ENCODE measurements at regions not wholly inside any gene's neighbourhood (a gene's known extent, or its start where the extent isn't known, plus 50 kb on each side); places are given as distances from the start of the nearest gene placed in this dataset.

DNA sequence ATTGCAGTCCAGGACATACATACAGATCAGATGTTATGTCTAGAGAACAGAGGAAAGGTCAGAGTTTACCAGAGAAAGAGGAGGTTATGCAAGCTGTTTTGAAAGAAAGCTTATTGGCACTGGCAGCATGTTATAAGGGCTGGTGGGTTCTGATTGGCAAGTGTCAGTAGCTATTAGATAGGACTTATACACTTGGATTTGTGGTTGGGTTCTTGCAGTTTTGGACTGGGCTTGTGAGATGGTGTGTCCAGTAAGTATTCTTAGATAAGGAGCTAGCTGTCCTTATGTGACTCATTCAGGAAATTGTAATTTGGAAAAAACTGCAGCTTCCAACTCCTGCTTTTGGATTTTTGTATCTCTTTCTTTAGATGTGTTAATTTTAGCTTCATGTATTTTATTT, 130.7 kb upstream of the NAMPT start:
- DNase-seq: no peak

- no peak for DNase-seq
Observed at GRCh38 chr7:106413446-106413845, 128.7 kb upstream of the NAMPT start.

DNA sequence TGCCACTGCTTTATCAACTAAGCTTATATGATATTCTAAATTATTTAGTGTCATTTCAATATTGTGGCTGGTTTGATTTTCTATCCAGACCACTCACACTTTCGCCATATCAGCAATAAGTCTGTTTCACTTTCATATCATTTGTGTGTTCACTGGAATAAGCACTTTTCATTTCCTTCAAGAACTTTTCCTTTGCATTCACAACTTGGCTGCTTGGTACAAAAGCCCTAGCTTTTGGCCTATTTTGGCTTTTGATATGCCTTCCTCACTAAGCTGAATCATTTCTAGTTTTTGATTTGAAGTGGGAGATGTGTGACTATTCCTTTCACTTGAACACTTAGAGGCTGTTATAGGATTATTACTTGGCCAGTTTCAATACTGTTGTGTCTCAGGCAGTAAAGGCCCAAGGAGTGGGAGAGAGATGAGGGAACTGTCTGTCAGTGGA, 120.9 kb upstream of the NAMPT start:
- no peak for DNase-seq

DNA sequence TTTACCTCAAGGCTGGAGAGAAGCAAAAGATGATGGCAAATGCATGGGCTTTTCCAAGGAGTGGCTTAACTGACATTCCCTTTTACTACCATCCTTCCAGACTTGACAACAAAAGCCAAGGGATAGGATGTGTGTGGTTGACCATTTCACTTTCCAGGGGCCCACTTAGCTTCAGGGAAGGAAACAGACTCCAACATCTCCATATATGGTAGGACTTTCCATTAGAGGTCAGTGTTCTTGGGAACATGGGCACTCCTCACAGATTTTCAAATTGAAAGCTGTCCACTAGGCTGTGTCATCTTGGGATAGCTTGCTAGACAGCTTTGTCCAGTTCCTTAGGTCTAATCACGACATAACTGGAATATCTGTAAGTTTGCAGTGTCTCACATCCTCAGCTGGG, 118.1 kb upstream of the NAMPT start:
- DNase-seq: no peak

- no peak for DNase-seq
Observed at GRCh38 chr7:106400923-106401322, 116.1 kb upstream of the NAMPT start.

GRCh38 chr7:106398786-106399185, 114.0 kb upstream of the NAMPT start:
- DNase-seq: no peak

- DNase-seq: no peak
Observed at GRCh38 chr7:106397994-106398393, 113.2 kb upstream of the NAMPT start.

DNA sequence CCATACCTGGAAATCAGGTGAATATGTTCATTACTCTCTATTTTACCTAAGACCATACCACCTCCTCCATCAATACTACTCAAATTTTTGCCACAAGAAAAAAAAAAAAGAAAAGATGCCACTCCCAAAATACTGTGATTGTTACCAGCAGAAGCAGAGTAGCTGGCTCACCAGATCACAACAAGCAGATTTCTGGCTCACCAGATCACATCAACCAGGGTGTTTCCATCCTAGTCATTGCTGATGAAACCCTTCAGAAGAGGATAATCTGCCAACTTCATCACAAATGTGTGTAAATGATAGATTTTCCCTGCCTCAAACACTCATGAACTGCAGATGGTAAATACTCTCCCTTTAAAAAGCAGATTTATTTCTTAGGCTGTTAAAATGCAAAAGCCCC, 109.7 kb upstream of the NAMPT start:
- no peak for DNase-seq

DNA sequence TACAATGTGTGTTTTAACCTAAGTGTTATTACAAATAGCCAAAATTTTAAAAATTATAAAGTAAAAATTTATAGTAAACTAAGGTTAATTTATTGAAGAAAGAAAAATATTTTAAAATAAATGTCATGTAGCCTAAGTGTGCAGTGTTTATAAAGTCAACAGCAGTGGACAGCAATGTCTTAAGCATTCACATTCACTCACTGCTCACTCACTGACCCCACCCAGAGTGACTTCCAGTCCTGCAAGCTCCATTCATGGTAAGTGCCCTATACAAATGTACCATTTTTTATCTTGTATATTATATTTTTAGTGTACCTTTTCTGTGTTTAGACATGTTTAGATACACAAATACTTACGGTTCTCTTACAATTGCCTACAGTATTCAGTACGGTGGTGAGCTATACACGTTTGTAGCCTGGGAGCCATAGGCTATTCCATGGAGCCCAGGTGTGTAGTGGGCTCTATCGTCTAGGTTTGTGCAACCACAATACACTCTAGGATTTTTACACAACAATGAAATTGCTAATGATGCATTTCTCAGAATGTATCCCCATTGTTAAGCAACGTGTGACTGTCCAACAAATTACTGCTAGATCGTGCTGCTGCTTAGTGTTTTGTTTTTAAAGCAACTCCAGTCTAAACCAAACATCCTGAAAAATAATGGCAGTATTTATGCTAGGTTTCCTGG, 108.9 kb upstream of the NAMPT start:
- DNase-seq: no peak

- DNase-seq: no peak
Observed at GRCh38 chr7:106392590-106392989, 107.8 kb upstream of the NAMPT start.

GRCh38 chr7:106392144-106392543, 107.4 kb upstream of the NAMPT start:
- no peak for DNase-seq

GRCh38 chr7:106386958-106387357, 102.2 kb upstream of the NAMPT start:
- DNase-seq: no peak

GRCh38 chr7:106384373-106384772, 99.6 kb upstream of the NAMPT start:
- DNase-seq: no peak

DNA sequence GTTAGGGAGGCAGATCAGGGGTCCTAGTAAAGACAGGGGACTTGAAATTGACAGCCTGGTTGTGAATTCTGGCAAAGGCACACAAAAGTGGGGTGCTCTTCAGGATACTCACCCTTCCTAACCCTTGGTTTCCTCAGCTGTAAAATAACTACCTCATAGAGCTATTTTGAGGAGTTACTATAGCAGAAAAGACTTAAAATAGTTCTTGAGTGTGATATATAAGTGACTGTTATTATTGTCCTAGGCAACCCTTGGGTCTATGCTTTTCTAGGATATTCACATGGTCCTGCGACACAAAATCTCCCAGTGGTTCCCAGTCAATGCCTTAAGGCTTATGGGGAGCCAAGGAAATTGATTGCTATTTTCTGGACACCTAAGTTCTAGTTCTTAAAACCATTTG, 98.1 kb upstream of the NAMPT start:
- DNase-seq: no peak

DNA sequence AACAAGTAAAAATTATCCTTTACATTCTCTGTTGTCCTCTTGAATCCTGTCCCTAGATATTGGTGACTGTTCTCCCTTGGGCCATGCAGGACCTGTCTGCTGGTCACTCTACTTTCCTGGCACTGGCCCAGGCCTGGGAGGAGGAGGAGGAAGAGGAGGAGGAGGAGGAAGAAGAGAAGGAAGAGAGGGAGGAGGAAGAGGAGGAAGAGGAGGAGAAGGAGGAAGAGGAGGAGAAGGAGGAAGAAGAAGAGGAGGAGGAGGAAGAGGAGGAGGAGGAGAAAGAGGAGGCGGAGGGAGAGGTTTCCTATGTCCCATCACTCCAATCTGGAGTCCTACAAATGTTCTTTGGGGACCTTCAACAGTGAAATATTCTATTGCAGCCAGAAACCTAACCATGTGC, 97.3 kb upstream of the NAMPT start:
- no peak for DNase-seq

DNA sequence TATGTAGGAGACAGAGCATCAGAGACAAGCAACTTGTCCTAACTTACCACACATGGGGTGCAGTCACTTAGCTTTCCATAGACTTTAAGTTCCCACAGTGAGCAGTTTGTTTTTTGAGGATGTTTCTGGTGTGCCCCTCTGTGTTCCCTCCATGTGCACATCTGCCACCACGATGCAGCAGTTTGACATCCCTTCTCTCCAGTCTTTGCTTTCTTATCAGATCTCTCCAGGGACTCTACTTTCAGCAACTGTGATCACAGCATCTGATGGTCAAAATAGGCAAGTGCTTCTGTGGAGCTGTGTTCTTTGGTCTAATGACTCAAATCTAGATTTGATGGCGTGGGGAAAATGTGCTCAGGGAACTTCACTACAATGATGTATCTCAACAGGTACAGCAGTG, 96.5 kb upstream of the NAMPT start:
- DNase-seq: no peak

GRCh38 chr7:106377847-106378361, 93.1 kb upstream of the NAMPT start:
- no peak for DNase-seq

DNA sequence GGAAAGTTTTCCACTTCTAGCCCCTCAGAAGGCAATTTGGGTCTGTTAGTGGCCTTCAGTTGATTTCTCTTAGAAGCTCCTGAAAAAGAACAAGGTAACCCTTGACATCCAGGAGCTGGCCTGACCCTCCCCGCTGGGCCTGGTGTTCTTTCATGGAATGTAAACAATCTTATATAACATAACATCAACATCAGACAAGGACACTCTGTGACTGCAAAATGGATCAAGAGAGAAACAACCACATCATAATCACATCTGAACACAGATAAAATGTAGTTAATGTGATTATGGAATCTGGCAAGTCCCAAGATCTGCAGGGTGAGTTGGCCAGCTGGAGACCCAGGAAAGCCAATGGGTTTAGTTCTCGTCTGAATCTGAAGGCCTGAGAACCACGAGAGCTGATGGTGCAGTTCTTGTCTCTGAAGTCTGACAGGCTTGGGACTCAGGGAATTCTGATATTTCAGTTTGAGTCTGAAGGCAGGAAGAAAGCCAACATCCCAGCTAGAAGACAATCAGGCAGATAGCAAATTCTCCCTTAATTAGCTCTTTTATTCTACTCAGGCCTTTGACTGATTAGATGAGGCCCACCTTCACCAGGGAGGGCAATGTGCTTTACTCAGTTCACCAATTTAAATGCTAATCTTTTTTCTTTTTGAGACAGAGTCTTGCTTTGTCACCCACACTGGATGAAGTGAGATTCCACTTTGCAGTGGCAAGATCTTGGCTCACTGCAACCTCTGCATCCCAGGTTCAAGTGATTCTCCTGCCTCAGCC, 91.4 kb upstream of the NAMPT start:
- no peak for DNase-seq

GRCh38 chr7:106375499-106375898, 90.7 kb upstream of the NAMPT start:
- no peak for DNase-seq

DNA sequence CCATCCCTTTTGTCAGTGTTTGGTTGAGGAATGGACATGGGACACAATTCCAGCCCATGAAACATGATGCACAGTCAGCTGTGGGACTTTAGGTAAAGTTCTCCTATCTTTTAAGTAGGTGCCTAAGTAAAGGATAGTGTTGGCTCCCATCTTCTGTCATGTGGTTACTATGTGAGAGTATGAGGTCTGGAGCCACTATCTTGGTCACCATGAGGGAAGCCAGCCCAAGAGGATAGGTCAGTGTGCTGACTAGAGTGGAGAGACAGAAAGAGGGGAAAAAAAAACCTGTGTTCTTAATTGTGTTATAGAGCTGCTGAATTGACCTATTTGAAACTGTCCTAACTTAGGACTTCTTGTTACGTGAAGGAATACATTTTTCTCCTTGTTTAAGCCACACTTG, 89.7 kb upstream of the NAMPT start:
- no peak for DNase-seq

- DNase-seq: peak; percentile 32
Observed at GRCh38 chr7:106372595-106373318, 88.0 kb upstream of the NAMPT start.

DNA sequence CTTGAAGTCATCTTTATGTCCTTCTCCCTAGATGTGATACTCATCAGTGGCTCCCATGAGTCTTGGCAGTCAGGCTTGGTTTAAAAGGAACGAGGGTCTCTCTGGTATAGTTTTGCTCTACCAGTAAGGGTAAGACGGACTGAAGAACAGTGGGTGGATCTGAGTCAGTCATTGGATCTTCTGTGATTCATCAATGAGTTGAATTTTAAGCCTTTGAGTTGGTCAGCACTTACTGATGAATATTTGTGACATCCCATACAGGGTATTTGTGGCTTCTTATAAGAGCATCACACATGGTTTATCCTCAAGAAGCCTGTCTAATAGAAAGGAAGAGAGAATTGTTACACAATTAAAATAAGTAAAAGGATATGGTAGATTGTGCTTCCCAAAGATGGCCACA, 87.3 kb upstream of the NAMPT start:
- DNase-seq: no peak

GRCh38 chr7:106371629-106372028, 86.8 kb upstream of the NAMPT start:
- DNase-seq: no peak

GRCh38 chr7:106370542-106370941, 85.8 kb upstream of the NAMPT start:
- DNase-seq: no peak

All from DMS79 (cell line).